OCI-LY1 (cell line): ENCODE measurements at regions not wholly inside any gene's neighbourhood (a gene's known extent, or its start where the extent isn't known, plus 50 kb on each side); places are given as distances from the start of the nearest gene placed in this dataset.

Source experiments
- EZH2 ChIP-seq: fragments of 200-600 bp; sonication (generic), shearing (Covaris generic); IDR thresholded peaks from 2 replicates; pipeline ENCODE4 v1.8.0; 2017; ENCODE audit warnings: borderline replicate concordance, mixed run types, mild to moderate bottlenecking, antibody characterized with exemption, low read length, moderate library complexity, mixed read lengths
- TF ChIP-seq, protein P1 (sequence below): fragments of 200-600 bp; sonication (generic), shearing (Covaris generic); IDR thresholded peaks from 2 replicates; pipeline ENCODE4 v1.5.1; 2017; ENCODE audit warnings: mild to moderate bottlenecking, antibody characterized with exemption, low read length, moderate library complexity, mixed read lengths

GRCh38 chr7:25752154-25752553, 399.8 kb upstream of the NFE2L3 start:
- no peak for TF ChIP-seq EZH2
- TF ChIP-seq, protein P1, sequence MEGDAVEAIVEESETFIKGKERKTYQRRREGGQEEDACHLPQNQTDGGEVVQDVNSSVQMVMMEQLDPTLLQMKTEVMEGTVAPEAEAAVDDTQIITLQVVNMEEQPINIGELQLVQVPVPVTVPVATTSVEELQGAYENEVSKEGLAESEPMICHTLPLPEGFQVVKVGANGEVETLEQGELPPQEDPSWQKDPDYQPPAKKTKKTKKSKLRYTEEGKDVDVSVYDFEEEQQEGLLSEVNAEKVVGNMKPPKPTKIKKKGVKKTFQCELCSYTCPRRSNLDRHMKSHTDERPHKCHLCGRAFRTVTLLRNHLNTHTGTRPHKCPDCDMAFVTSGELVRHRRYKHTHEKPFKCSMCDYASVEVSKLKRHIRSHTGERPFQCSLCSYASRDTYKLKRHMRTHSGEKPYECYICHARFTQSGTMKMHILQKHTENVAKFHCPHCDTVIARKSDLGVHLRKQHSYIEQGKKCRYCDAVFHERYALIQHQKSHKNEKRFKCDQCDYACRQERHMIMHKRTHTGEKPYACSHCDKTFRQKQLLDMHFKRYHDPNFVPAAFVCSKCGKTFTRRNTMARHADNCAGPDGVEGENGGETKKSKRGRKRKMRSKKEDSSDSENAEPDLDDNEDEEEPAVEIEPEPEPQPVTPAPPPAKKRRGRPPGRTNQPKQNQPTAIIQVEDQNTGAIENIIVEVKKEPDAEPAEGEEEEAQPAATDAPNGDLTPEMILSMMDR = no peak
